Activated CD4-positive, alpha-beta T cell treated with anti-CD3 and anti-CD28 coated beads, Interleukin-2, Interleukin-6, amounts not matched to agents 100 ng/mL and 50 ng/mL, durations not matched to agents 16 hours and 8 hours (primary cell): ENCODE measurements at regions not wholly inside any gene's neighbourhood (a gene's known extent, or its start where the extent isn't known, plus 50 kb on each side); places are given as distances from the start of the nearest gene placed in this dataset.

Source experiments
- DNase-seq: peaks from one replicate; pipeline ENCODE4 v3.0.0-alpha.2; 2020

DNA sequence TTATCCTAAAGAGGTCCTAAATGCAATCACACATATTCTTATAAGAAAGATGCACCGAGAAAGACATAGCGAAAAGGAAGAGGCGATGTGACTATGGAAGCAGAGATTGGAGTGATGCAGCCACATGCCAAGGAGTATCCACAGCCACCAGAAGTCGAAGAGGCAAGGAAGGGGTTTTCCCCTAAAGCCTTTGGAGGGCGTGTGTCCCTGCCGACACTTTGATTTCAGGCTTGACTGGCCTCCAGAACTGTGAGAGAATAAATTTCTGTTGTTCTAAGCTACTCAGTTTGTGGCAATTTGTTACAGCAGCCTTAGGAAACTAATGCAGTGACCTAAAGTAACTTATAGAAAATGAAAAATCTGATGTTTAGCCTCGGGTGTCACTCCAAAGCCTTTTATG lies 179.5 kb upstream of the CITED2 start:
- DNase-seq, result no peak

DNA sequence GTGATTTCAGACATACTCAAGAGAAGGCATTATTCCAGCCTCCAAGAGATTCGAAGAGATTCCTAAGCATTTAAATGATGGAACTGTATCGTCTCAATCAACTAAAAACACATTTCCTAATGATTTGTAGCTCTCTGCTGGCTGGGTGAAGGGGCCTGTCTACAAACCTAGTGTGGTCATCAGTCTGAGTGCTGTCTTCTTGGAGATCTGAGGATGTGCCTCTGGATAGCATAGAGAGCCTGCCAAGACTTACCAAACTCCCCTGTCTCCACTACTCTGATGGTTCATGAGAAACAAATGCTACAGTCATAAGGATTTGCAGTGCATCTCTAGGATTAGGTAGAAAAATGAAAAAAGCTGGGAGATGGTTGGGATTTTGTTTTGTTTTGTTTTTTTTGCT lies 176.9 kb upstream of the CITED2 start:
- DNase-seq, result no peak

DNA sequence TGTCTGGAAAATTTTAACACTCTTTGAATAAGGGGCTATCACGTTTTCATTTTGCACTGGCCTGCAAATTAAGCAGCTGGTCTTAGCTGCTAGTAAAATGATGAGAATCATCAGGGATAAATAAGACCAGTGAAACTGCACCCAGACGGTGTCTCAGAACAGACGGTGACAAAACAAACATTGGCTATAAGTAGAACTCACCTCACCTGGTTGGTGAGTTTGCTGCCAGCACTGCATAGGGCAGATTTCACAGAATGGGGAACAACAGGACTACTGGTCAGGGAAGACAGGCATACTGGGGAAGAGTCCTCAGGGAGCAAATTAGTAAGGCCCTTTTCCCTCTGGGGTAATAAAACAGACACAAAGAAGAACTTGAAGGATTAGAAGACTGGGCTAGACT lies 175.9 kb upstream of the CITED2 start:
- no peak for DNase-seq

DNA sequence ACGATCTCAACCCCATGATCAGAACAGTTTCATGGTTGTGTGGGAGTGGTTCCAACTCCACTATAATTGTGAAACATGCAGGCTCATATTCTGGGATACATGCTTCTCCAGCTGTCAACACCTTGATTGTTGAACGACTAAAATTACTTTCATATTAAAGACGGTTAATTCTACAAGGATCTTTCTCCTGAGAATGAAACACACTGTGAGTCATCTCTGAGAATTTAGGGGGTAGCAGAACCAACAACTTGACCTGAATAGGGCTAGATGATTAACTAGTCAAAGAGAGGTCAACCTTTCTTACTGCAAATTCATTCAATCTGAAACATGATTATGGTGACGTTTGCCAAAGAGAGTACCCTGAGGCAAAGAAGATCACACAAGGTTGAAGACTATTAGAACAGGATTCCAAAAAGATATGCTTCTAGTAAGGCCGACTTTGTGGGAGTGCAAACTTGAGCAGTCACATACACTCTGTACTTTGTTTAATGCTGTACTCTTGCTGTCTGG lies 175.2 kb upstream of the CITED2 start:
- no peak for DNase-seq

DNA sequence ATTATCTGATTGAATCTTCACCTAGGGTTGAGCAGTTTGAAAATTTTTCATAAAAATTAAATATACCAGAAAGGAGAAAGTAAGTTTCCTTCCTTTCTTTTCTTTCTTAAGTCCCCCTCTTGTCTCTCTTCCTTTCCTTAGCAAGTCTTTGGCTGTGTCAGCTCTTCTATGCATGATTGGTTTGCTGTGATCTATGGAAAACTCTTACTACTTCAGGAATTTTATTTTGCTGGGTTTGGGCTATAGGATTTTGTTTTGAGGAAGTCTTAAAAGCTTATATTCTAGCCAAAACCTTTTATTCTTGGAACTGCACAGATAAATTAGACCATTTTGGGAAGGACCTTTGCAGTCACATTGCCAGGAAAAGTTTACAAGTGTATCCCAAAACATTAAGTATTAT lies 173.4 kb upstream of the CITED2 start:
- DNase-seq, result no peak

DNA sequence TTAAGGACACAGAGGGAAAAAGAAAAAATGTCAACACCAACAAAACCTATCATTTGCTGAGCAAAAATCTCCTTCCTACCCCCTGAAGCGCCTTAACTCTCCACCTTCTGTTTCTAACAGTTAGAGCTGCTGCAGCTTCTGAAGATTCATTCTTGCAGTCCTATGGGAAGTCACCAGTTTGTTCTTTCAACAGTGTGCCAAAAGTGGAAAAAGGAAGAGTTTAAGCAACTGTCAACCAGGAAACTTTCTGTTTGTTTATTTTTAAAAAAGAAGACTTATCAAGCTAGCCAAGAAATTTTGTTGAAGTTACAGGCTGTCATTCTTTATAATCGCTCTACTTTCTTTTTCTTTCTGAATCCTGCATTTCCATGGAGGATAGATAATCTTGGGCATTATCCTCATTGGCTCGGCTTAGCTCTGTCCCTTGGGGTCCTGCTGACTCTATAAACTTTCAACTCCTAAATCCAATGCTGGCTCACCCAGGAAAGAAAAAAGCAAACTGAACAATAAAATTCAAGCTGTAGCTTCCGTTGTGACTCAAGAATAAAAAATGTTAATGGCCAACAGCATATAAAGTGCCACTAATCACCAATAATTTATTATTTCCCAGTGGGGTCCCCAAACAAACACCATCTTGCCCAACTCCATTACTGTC lies 172.8 kb upstream of the CITED2 start:
- no peak for DNase-seq

DNA sequence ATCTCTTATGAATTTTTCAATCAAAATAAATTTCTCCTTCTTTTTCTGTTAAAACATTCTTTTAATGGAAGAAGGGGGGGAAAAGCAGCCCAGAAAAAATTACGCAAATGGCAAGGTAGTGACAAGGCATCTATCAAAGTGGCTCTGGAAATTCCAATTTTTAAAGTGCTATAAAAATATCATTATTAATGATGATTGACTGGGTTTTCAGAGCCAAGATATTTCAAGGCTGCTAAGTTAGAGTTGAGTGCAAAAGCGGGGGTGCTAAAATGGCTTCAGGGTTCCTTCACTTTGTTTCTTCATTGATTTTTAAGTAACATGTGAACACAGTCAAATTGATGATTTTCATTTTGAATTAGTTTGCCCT lies 171.6 kb upstream of the CITED2 start:
- DNase-seq, result no peak

DNA sequence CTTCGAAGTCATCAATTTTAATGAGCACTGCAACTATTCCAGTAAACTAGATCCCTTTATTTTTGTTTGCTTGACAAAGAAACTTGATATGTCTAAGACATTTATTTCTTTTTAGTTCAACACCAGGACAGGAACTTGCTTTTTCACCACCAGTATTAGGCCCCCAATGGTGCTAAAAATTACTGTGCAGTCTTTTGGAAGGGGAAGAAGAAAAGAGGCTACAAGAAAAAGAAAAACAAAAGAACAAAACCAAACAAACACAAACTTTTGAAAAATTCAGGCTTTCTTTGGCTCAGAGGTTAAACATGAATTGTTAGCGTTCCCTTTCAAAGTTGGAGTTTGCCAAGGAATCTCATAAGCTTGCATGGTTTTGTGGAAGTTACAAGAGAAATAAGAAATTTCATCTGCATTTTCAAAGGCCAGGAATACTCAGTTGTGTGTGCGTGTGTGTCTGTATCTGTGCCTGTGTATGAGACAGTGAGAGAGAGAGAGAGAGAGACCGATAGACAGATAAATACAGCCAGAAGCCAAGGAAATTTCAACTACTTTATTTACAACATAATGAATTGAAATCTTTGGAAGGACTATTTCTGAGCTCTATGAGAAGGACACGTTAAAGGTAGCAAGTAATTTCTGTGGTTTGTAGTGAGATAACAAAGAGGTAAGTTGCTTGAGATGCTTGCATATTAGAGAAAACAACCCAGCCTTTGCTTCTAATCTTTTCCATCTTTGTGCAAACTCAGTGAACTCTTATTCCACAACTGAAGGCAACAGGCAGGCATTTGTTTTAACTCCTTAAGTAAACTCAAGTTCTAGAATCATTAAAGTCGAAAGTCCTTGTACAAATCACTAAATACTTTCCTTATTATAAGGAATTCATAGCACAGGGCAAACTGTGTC lies 171.0 kb upstream of the CITED2 start:
- DNase-seq, result no peak

DNA sequence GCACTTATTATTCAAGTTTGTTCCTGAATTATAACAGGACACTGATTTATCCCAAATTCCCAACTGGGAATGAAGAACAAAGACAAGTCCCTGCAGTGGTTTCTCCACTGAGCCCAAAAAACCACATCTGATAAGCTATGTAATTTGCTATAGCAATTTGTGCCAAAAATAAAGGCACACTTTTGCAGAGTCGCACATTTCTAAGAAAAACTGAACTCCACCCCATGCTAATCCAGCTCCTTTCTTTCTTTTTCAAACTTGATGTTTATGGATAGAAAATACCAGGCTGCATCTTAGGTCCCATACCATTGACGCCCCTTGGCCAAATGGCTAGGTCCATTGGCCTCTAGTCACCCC lies 170.2 kb upstream of the CITED2 start:
- DNase-seq, result no peak

DNA sequence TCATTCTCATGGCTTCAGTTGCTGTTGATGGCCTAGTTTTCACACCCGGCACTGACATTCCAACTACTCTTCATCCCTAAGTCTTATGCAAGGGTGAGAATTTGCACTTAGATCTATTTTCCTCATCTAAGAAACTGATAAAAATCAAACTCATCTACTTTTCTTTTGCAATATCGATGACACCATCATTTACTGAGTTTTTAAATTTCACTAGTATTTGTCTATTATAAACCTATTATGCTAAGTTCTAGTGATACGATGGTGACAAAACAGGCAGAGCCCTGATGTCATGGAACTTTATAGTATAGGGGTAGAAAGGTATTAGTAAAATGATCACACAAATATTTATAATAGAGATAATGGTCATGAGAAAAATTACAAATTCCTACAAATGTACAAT lies 167.9 kb upstream of the CITED2 start:
- DNase-seq, result no peak

DNA sequence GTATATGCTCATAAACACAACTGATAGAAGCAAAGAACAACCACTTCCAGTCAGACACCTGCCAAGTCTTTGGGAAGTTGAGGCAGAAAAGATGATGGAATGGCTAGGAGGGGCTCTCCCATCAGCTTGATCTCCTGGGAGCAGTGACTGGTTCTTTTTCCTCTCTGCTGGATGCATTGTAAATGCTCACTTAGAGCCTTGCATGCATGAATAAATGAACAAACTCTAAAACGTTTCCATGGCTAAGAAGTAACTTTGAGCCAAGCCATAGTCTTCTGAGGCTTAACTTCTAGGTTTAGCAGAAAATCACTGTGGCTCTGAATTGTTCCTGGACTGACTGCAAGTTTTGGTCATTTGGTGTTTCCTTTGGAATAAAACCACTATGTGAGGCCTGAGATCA lies 166.4 kb upstream of the CITED2 start:
- DNase-seq, result no peak

DNA sequence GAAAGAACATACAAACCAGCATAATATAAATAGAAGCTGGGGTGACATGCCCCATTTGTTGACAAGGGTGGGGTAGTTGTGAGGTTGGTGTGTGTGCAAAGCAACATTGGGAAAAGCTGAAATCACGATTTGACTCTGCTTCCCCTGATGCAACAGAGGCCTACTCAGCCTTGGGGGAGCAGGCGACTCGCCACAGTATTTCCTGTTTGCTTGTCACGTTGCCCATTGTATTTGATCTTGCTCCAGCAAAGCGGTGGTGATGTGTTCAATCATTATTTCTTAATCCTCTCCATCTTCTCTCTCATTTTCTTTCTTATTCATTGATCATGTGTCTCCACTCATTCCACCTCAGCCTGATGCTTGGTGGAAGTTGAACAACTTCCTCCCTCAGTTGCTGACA lies 165.8 kb upstream of the CITED2 start:
- peak; percentile 93 for DNase-seq

DNA sequence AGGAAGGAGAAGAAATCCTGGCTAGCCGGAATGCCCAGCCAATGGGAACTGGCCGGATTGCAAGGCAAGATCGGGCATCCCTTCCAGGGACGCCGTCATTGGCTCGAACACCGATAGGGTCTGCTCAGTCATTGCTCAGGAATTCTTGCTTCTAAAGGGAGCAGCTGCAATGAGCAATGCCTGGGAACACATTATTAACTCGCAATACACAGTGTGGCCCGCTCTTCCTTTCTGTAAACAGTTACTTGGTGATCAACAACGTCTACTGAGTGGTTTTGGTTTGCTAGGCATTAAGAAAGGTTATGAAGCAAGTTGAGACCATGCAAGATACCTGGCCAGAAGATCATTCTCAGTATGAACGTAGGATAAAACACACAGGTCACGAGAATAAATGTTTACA lies 165.4 kb upstream of the CITED2 start:
- DNase-seq, result no peak

DNA sequence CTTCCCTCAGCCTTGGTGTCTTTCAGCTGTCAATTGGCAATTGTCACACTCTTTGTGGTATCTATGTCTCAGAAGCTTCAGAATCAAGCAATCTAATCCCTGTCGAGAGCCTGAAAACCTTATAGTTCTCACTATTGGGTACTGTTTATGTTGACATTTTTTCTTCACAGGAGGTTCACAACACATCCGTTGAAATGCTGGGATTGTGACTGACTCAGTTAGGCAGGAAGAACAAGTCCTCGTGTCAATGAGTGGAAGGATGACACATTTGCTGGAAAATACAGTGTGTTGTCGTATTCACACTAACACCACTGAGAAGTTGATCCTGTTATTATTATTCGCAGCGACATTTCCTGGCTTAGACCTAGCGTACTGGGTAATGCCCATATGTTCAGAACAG lies 163.9 kb upstream of the CITED2 start:
- no peak for DNase-seq

DNA sequence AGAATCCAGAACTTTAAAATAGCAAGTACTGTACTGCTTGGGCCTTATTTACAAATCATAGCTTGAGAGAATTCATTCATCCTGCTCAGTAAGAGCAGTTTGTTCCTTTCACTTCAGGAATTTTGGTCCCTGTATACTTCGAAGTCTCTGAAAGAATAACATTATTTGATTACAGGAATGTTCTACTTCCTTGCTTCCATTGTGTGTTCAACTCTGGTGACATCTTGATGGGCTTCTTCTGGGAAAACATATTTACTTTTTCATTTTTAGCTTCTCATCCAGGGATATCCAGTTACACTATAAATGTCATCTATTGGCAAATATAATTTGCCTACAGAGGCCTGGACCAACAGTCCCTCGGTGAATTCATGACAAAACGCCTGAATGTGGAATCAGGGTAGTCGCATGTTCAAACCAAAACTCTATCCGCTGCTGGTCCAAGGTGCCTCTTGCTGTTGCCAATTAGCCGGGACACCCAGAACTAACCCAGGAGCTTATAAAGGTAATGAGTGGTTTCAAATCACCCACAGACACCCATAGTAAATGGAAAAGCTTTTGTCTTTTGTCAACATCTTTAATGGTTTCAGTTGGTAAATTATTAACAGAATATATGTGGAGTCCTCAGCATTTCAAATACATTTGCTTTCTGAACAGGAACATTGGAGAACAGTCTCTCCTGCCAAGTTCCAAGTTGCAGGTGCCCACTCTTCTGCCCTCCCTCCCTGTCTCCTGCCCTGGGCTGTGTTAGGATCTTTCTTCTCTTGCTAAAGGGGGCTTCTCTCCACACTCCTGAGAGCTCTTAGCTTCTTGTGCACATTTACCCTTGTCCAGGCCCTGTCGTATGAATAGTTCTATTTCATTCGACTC lies 162.5 kb upstream of the CITED2 start:
- DNase-seq, result no peak

DNA sequence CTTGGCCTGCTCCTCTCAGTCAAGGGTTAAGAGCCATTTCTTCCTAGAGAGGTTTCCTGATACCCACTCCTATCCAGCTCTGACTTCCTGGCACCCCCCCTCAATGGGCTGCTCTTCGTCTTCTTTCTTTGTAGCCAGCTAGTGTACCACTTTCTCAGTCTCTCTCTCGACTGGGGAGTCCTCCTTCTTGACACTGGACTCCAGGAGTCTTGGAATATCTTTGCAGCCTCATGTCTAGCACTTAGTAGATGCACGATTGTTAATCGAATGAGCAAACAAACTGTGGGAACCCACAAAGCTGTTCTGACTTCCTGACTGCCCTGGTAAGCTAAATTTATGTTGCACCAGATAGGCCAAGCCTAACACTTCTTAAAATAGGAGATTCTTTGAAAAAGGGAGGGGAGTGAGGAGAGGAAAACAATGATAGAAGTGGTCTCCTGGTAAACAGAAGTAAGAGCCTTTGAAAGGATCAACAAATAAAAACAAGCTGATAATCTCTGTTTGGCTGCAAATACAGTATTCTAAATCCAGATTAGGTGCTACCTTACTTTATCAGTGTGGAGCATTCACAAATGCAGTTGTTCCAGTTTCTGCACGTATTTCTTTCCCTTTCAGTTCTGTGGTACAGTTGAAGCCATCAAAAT lies 160.1 kb upstream of the CITED2 start:
- peak; percentile 55 for DNase-seq

DNA sequence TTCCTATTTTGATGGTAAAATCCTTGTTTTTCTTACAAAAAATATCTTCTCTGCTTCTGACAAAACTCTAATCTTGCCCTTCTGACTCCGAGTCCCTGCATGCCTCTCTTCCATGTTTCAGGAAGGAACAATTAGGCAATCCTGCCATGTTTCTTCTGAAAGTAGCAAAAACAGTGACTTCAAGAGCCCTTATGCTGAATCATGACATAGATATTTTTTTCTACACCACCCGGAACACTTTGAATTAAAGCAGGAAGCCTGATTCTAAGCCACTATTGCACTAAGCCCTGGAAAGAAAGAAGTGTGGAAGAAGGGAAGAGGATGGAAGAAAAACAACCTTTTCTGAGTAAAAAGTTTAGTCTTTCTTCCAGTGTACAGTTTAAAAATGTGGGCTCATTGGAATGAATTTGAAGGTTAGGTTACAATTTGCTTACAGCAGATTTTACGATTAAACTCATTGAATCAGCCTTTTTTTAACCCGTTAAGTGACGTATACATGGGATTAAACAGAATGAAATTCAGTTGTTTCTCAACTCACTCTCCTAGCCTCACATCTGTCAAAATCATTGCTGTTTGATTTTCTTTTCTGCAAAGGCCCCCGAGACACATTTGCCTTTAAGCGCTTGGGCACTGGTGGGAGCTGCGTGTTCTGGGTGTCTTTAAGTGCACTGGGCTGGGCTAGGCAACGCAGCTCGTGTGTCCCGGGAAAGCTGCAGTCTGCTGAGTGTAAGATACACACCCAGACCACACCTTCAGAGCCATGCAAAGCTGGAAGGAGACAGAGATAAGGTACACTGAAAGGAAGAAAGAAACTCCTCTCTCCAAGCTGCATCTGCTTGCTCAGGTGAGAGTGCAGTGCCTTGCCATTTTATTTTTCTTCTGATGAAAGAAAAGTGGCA lies 159.4 kb upstream of the CITED2 start:
- DNase-seq, result no peak

DNA sequence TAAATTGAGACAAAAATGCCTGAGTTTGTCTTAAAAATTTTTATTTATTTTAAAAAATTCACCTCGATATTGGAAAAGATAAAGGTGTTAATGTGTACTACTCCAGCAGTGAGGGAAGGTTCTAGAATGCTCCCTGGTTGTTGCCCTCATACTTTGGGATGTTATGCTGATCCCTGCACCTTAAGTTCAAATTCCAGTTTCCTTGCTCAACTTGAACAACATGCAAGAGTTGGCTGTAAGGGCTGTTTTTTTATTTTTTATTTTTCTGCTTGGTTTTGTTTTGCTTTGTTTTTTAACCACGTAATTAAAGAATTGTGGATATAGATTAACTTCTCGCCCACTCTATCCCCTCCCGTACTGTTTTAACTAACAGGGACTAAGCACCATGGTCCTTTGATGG lies 158.7 kb upstream of the CITED2 start:
- no peak for DNase-seq

DNA sequence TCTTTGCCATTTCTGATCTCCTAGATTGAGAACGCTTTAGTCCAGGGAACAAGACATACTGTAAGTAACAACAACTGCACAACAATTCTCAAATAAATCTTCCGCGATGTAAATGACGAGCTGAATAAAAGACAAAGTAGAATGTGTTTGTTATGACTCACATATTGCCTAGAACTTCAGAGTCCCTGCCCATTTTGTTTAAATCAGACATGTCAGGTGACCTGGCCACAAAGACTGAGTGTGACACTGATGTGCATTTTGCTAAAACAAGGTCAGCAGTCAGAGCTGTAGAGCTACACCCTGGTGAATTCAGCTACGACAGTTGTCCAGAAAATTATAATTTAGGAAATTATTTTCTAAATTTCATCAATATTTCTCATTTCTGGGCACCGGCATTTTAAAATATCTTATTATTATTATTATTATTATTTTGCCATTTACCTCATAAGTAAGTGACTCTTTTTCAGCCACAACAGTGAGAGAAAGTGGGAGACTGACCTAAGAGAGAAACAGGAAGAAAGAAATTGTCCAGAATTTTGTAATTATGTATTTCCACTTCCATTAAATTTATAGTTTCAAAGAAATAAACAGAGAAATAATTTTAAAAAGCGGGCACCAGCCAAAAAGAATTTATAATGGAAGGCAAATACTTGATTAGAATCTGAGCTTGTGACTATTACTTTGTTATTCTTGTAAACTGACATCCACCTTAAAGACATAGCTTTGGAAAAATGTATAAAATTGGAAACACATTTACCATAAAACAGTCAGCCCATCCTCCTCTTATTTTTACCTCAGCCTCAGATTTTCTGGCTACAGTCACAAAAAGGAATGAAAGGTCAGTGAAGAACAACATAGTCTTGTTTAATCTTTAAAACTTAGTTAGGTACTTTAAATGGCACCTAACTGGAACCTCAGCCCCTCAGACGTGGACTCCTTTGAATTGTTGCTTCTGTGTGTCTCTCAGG lies 157.0 kb upstream of the CITED2 start:
- DNase-seq, result peak; percentile 85

DNA sequence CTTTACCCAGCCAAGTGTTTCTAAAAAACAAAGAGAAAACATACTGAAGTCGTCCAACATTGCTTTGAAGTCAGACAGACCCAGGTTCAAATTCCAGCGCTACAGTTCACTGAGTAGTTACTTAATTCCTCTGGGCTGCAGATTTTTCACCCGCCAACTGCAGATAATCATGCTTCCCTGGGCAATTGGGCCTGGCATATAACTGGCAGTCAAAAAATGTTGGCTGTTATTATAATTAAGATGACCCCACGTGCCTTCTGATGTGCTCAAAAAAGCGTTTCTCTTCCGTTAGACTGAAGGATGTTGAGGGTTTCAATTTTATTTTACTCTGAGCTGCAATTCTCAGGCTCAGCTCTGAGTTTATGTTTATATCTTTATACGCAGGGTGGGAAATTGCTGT lies 156.1 kb upstream of the CITED2 start:
- DNase-seq, result peak; percentile 52

DNA sequence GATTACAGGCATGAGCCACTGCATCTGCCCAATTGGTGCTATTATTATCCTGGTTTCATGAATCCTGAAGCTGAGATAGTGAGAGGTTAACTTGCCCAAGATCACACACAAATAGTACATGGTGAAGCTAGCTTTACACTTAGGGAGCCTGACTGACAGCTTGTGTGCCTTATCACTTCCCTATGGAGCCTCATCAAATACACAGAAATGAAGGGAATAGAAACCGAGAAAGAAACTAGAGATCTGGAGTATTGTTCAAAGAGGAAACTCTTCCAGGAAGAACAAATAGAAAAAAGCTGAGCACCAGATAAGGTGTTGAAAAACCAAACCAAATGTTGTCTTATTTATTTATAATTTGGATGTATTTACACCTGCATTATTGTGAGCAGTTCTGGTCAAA lies 155.0 kb upstream of the CITED2 start:
- DNase-seq, result no peak
